KMS-11 (cell line): ENCODE measurements at regions not wholly inside any gene's neighbourhood (a gene's known extent, or its start where the extent isn't known, plus 50 kb on each side); places are given as distances from the start of the nearest gene placed in this dataset.

Experiments
- H2AFZ ChIP-seq: fragments of 200-600 bp; sonication (generic); 2 replicates; pipeline ENCODE4 v1.6.1; 2016; ENCODE audit warnings: antibody characterized with exemption, mixed run types, low read depth
- H3K27ac ChIP-seq: fragments of 200-600 bp; sonication (generic); 2 replicates; pipeline ENCODE4 v1.6.1; 2016; ENCODE audit warnings: mild to moderate bottlenecking, mixed run types
- H3K27me3 ChIP-seq: fragments of 200-600 bp; sonication (generic); 2 replicates; pipeline ENCODE4 v1.6.1; 2017; ENCODE audit warnings: mild to moderate bottlenecking, low read depth, mixed run types, moderate library complexity; ENCODE audit not compliant: insufficient read depth
- H3K36me3 ChIP-seq: fragments of 200-600 bp; sonication (generic); 2 replicates; pipeline ENCODE4 v1.6.1; 2017; ENCODE audit warnings: mild to moderate bottlenecking, mixed run types; ENCODE audit not compliant: insufficient read depth
- H3K4me1 ChIP-seq: fragments of 200-600 bp; sonication (generic); 2 replicates; pipeline ENCODE4 v1.6.1; 2016; ENCODE audit warnings: mild to moderate bottlenecking, low read depth, mixed run types; ENCODE audit not compliant: poor library complexity, severe bottlenecking
- H3K4me2 ChIP-seq: fragments of 200-600 bp; sonication (generic); 2 replicates; pipeline ENCODE4 v1.7.0; 2016; ENCODE audit warnings: mild to moderate bottlenecking, mixed run types
- H3K4me3 ChIP-seq: fragments of 200-600 bp; sonication (generic); IDR thresholded peaks from 2 replicates; pipeline ENCODE4 v1.6.1; 2017; ENCODE audit warnings: low read depth, low read length, mixed read lengths; ENCODE audit not compliant: insufficient read depth
- H3K79me2 ChIP-seq: fragments of 200-600 bp; sonication (generic); 2 replicates; pipeline ENCODE4 v1.6.1; 2016; ENCODE audit warnings: low read depth, mixed run types; ENCODE audit not compliant: insufficient read depth
- H3K9ac ChIP-seq: fragments of 200-600 bp; sonication (generic); 2 replicates; pipeline ENCODE4 v1.6.1; 2016; ENCODE audit warnings: mild to moderate bottlenecking, mixed run types
- H4K20me1 ChIP-seq: fragments of 200-600 bp; sonication (generic); 2 replicates; pipeline ENCODE4 v1.6.1; 2016; ENCODE audit warnings: mild to moderate bottlenecking, mixed run types; ENCODE audit not compliant: insufficient read depth
- CTCF ChIP-seq: fragments of 200-600 bp; sonication (generic); conservative IDR thresholded peaks from 2 replicates; pipeline ENCODE4 v1.6.1; 2017; ENCODE audit warnings: low read depth, mild to moderate bottlenecking, antibody characterized with exemption, low read length, moderate library complexity, mixed read lengths

GRCh38 chr10:118167056-118167700, 120.4 kb upstream of the RAB11FIP2 start:
- H3K27ac ChIP-seq, result no peak overlapping the region
- no peak overlapping the region for H2AFZ ChIP-seq
- no peaks in the 10 kb centered on the region for H3K36me3 ChIP-seq
- H3K4me2 ChIP-seq, result no peak overlapping the region
- no peak overlapping the region for H3K9ac ChIP-seq
- no peak for TF ChIP-seq CTCF
- H3K4me3 ChIP-seq, result no peak overlapping the region
- no peaks in the 10 kb centered on the region for H4K20me1 ChIP-seq
- H3K27me3 ChIP-seq, result no peaks in the 10 kb centered on the region
- H3K4me1 ChIP-seq, result no peaks in the 10 kb centered on the region
- no peaks in the 10 kb centered on the region for H3K79me2 ChIP-seq

- H3K27me3 ChIP-seq, result no peaks in the 10 kb centered on the region
- H3K9ac ChIP-seq, result no peak overlapping the region
- no peaks in the 10 kb centered on the region for H3K4me1 ChIP-seq
- no peaks in the 10 kb centered on the region for H3K36me3 ChIP-seq
- no peak overlapping the region for H3K4me2 ChIP-seq
- no peaks in the 10 kb centered on the region for H3K79me2 ChIP-seq
- no peak overlapping the region for H3K4me3 ChIP-seq
- H2AFZ ChIP-seq, result no peak overlapping the region
- no peak overlapping the region for H3K27ac ChIP-seq
- no peaks in the 10 kb centered on the region for H4K20me1 ChIP-seq
- TF ChIP-seq CTCF, result no peak
These were observed 116.5 kb upstream of the RAB11FIP2 start for GRCh38 chr10:118163217-118163616.

- no peaks in the 10 kb centered on the region for H4K20me1 ChIP-seq
- no peak overlapping the region for H3K9ac ChIP-seq
- H2AFZ ChIP-seq, result no peak overlapping the region
- no peak overlapping the region for H3K4me3 ChIP-seq
- no peak for TF ChIP-seq CTCF
- no peaks in the 10 kb centered on the region for H3K79me2 ChIP-seq
- no peaks in the 10 kb centered on the region for H3K4me1 ChIP-seq
- no peaks in the 10 kb centered on the region for H3K27me3 ChIP-seq
- H3K36me3 ChIP-seq, result no peaks in the 10 kb centered on the region
- no peak overlapping the region for H3K4me2 ChIP-seq
- H3K27ac ChIP-seq, result no peak overlapping the region
These were observed 114.9 kb upstream of the RAB11FIP2 start for GRCh38 chr10:118161461-118162246.

- no peaks in the 10 kb centered on the region for H3K4me1 ChIP-seq
- no peak overlapping the region for H2AFZ ChIP-seq
- H3K27ac ChIP-seq, result no peak overlapping the region
- no peaks in the 10 kb centered on the region for H3K79me2 ChIP-seq
- H3K9ac ChIP-seq, result no peak overlapping the region
- no peaks in the 10 kb centered on the region for H4K20me1 ChIP-seq
- no peak overlapping the region for H3K4me3 ChIP-seq
- TF ChIP-seq CTCF, result no peak
- no peaks in the 10 kb centered on the region for H3K36me3 ChIP-seq
- no peak overlapping the region for H3K4me2 ChIP-seq
- no peaks in the 10 kb centered on the region for H3K27me3 ChIP-seq
These were observed 106.5 kb upstream of the RAB11FIP2 start for GRCh38 chr10:118153287-118153686.
